Lung (tissue), 11 donors: ENCODE measurements at regions not wholly inside any gene's neighbourhood (a gene's known extent, or its start where the extent isn't known, plus 50 kb on each side); places are given as distances from the start of the nearest gene placed in this dataset.
"Not testable (repeated sequence)": the region's sequence is repeated elsewhere in the genome, so short reads cannot be mapped to it uniquely, and the experiment has no call there.

Experiments
- ATAC-seq: fragments of 200-7000 bp; cut with Tn5 transposase; one replicate; pipeline ENCODE4 v1.9.1; 2020; ENCODE audit warnings: moderate number of reproducible peaks; ENCODE audit not compliant: insufficient read depth, low FRiP score
- DNase-seq, 3 donors: peaks; one replicate each; pipeline ENCODE4 v3.0.0-alpha.2; 2013 to 2017
- H3K27ac ChIP-seq, 2 donors: one replicate each; pipeline ENCODE4 v1.5.1; 2013; ENCODE audit warnings: mild to moderate bottlenecking in 2 of 2, moderate library complexity in 2 of 2, control low read depth in 1 of 2, inconsistent platforms in 1 of 2, low read depth in 1 of 2, low read length in 1 of 2
- H3K27me3 ChIP-seq, 3 donors: one replicate each; pipeline ENCODE4 v1.5.1; 2013; ENCODE audit warnings: low read length in 2 of 3; ENCODE audit not compliant: control insufficient read depth in 3 of 3, insufficient read depth in 3 of 3
- H3K36me3 ChIP-seq, 4 donors: one replicate each; pipeline ENCODE4 v1.5.1; 2013; ENCODE audit warnings: low read length in 4 of 4, mild to moderate bottlenecking in 1 of 4, moderate library complexity in 1 of 4; ENCODE audit not compliant: control insufficient read depth in 4 of 4, insufficient read depth in 4 of 4
- H3K4me1 ChIP-seq, 5 donors: one replicate each; pipeline ENCODE4 v1.5.1; 2013; ENCODE audit warnings: low read length in 5 of 5, mild to moderate bottlenecking in 2 of 5, moderate library complexity in 1 of 5; ENCODE audit not compliant: control insufficient read depth in 5 of 5, insufficient read depth in 5 of 5
- H3K4me3 ChIP-seq: one replicate; pipeline ENCODE4 v1.5.1; 2013; ENCODE audit warnings: mild to moderate bottlenecking, control low read depth, moderate library complexity
- H3K9ac ChIP-seq, 2 donors: one replicate each; pipeline ENCODE4 v1.5.1; 2013; ENCODE audit warnings: low read length in 2 of 2, control low read depth in 1 of 2; ENCODE audit not compliant: insufficient read depth in 1 of 2
- H3K9me3 ChIP-seq, 4 donors: one replicate each; pipeline ENCODE4 v1.5.1; 2013; ENCODE audit warnings: low read length in 3 of 4, mild to moderate bottlenecking in 1 of 4, moderate library complexity in 1 of 4; ENCODE audit not compliant: control insufficient read depth in 4 of 4, insufficient read depth in 3 of 4
- WGBS, 2 donors: extraction: QIAGEN DNeasy Blood & Tissue Kit; methylation state at CpG; one replicate each; pipeline ENCODE4 v1.1.7; 2013; 5-methylcytosine and 5-hydroxymethylcytosine counted together
- TF ChIP-seq, protein P1 (sequence below): IDR thresholded peaks from 2 replicates; pipeline ENCODE4 v1.5.1; 2012; ENCODE audit warnings: mild to moderate bottlenecking; ENCODE audit errors: control extremely low read depth, extremely low read depth
- donor health status: control.
- donor health status: control.
- donor health status: Bipolar disorder and iron deficiency.
- donor health status: healthy.
- donor health status: DM: yes; HTN: yes; CAD: no.

DNA sequence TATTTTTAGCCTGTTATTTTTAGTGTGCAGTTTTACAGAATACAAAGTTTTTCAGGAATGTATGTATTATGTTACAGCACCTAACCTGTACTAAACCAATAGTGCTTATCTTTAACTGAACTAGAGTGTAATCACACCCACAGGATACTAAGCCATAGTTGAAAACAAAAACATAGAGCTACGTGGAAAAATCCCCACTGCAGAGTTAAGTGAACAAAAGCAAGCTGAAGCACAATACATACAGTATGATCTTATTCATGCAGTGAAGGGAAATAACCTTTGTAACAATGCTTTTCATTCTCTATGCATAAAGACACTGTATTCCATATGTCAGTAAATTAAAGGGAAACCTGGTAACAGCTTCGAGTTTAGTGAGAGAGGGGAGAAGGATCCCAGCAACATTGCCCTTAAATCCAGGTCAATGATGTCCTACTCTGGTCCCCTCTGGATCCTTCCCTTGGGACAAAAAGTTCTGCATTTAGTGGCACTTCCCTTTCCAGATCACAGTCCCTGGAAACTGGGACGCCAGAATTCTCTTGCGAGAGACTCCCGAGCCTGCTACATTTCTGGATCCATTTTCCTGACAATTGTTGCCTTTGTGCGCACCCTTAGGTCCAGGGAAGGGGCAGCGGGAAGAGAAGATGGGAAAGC is 121.3 kb upstream of the CCND2 start:
- WGBS, 2 donors = 77 to 83% methylated on average over 7 of the region's 7 CpGs
- ATAC-seq = no peak
- H3K4me3 ChIP-seq = no peak overlapping the region
- TF ChIP-seq, protein P1, sequence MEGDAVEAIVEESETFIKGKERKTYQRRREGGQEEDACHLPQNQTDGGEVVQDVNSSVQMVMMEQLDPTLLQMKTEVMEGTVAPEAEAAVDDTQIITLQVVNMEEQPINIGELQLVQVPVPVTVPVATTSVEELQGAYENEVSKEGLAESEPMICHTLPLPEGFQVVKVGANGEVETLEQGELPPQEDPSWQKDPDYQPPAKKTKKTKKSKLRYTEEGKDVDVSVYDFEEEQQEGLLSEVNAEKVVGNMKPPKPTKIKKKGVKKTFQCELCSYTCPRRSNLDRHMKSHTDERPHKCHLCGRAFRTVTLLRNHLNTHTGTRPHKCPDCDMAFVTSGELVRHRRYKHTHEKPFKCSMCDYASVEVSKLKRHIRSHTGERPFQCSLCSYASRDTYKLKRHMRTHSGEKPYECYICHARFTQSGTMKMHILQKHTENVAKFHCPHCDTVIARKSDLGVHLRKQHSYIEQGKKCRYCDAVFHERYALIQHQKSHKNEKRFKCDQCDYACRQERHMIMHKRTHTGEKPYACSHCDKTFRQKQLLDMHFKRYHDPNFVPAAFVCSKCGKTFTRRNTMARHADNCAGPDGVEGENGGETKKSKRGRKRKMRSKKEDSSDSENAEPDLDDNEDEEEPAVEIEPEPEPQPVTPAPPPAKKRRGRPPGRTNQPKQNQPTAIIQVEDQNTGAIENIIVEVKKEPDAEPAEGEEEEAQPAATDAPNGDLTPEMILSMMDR = no peak
- H3K27ac ChIP-seq = no peak overlapping the region
- DNase-seq = no peak
- H3K36me3 ChIP-seq = no peaks in the 10 kb centered on the region
- no peaks in the 10 kb centered on the region for H3K9me3 ChIP-seq
- H3K4me1 ChIP-seq = no peaks in the 10 kb centered on the region
- H3K9ac ChIP-seq = no peak overlapping the region
- H3K27me3 ChIP-seq = no peaks in the 10 kb centered on the region

- peaks cover 0 to 2% (median 0%) of the 10 kb centered on the region in 3 donors for H3K27me3 ChIP-seq
- TF ChIP-seq, protein P1 = no peak
These were observed 122.0 kb upstream of the CCND2 start for GRCh38 chr12:4151362-4152121.

GRCh38 chr12:4150355-4150754 is 123.2 kb upstream of the CCND2 start:
- H3K27me3 ChIP-seq, H3K36me3 ChIP-seq, H3K9ac ChIP-seq, ATAC-seq, DNase-seq, H3K4me3 ChIP-seq, H3K9me3 ChIP-seq, H3K27ac ChIP-seq, H3K4me1 ChIP-seq: not testable (repeated sequence)
- 97 to 99% methylated on average over 11 of the region's 11 CpGs for WGBS, 2 donors

More at GRCh38 chr12:4151362-4152121, 122.0 kb upstream of the CCND2 start:
- Histone ChIP-seq H3K4me3 (no peak overlapping the region), H3K4me1 (no peaks in the 10 kb centered on the region), H3K27ac (no peak overlapping the region), H3K9me3 (no peaks in the 10 kb centered on the region), H3K36me3 (no peaks in the 10 kb centered on the region), H3K9ac (no peak overlapping the region)
- no peak for ATAC-seq
- WGBS, 2 donors = 90 to 97% methylated on average over 4 of the region's 4 CpGs
- DNase-seq = no peak

DNA sequence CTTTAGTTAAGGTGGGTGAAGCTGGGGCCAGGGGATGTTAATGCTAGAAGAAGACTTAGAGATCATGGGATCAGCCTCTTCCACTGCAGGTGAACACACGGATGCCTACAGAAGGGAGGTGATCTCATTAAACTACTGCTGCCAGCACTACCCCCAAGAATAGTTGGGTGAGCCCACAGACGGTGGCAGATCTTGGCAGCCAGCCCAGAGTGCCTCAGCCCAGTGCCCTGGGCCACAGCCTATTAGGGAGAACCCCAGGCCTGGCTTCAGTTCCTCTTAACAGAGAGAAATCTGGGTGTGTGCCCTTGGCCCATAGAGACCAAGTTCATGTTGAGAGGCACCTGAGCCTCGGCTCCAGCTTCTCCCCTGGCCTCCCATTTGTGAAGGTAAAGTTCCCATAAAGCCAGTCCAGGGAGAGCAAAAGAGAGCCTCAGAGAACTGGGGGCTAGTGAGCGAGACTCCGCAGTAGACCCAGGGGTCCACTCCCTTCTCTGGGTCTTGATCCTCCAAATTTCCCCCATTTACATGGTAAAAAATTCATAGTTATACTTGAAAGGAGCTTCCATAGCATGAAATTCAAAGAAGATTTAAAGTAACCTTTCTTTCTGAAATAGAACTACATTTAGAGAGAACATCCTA is 125.0 kb upstream of the CCND2 start:
- no peaks in the 10 kb centered on the region for H3K9me3 ChIP-seq
- DNase-seq (no peak), ATAC-seq (no peak)
- H3K4me3 ChIP-seq = no peak overlapping the region
- TF ChIP-seq, protein P1 = no peak
- H3K9ac ChIP-seq = no peak overlapping the region
- H3K4me1 ChIP-seq = no peaks in the 10 kb centered on the region
- H3K27me3 ChIP-seq = peaks cover 0 to 9% (median 0%) of the 10 kb centered on the region in 3 donors
- 57 to 59% methylated on average over 5 of the region's 5 CpGs for WGBS, 2 donors
- no peak overlapping the region for H3K27ac ChIP-seq
- no peaks in the 10 kb centered on the region for H3K36me3 ChIP-seq
